Neural progenitor cell (in vitro differentiated cells): ENCODE measurements at regions not wholly inside any gene's neighbourhood (a gene's known extent, or its start where the extent isn't known, plus 50 kb on each side); places are given as distances from the start of the nearest gene placed in this dataset.

ENCODE experiments used
- CTCF ChIP-seq: fragments of 200-600 bp; sonication (generic); IDR thresholded peaks from 2 replicates; pipeline ENCODE4 v1.5.1; 2017; ENCODE audit warnings: antibody characterized with exemption, mild to moderate bottlenecking
- EZH2 ChIP-seq: fragments of 200-600 bp; sonication (generic); IDR thresholded peaks from 2 replicates; pipeline ENCODE4 v1.6.1; 2017; ENCODE audit warnings: antibody characterized with exemption, mild to moderate bottlenecking, moderate library complexity
- EZH2phosphoT487 ChIP-seq: fragments of 200-600 bp; sonication (generic); IDR thresholded peaks from 2 replicates; pipeline ENCODE4 v1.6.1; 2017; ENCODE audit warnings: antibody characterized with exemption

- TF ChIP-seq CTCF (no peak), EZH2 (no peak), EZH2phosphoT487 (no peak)
Observed at GRCh38 chrX:42000836-42001235, 77.5 kb upstream of the CASK start.
